Osteocyte (in vitro differentiated cells): ENCODE measurements at regions not wholly inside any gene's neighbourhood (a gene's known extent, or its start where the extent isn't known, plus 50 kb on each side); places are given as distances from the start of the nearest gene placed in this dataset.

Experiments used
- DNase-seq: peaks from one replicate; pipeline ENCODE4 v3.0.0; 2021; ENCODE audit warnings: mixed read lengths; ENCODE audit not compliant: unreplicated experiment; ENCODE audit errors: extremely low spot score
- H3K27ac Mint-ChIP-seq: one replicate; pipeline ENCODE4 v1.8.0; 2021; ENCODE audit warnings: mild to moderate bottlenecking, mixed read lengths; ENCODE audit not compliant: unreplicated experiment
- H3K27me3 Mint-ChIP-seq: one replicate; pipeline ENCODE4 v1.8.0; 2021; ENCODE audit warnings: mixed read lengths; ENCODE audit not compliant: unreplicated experiment
- H3K36me3 Mint-ChIP-seq: one replicate; pipeline ENCODE4 v1.8.0; 2021; ENCODE audit warnings: mixed read lengths; ENCODE audit not compliant: unreplicated experiment
- H3K4me1 Mint-ChIP-seq: one replicate; pipeline ENCODE4 v1.8.0; 2021; ENCODE audit warnings: mixed read lengths; ENCODE audit not compliant: unreplicated experiment
- H3K4me3 Mint-ChIP-seq: one replicate; pipeline ENCODE4 v1.8.0; 2021; ENCODE audit warnings: mild to moderate bottlenecking, moderate library complexity, mixed read lengths; ENCODE audit not compliant: unreplicated experiment
- H3K9me3 Mint-ChIP-seq: one replicate; pipeline ENCODE4 v1.8.0; 2021; ENCODE audit warnings: mixed read lengths; ENCODE audit not compliant: unreplicated experiment
- TF ChIP-seq, protein P1 (sequence below): fragments of 200-600 bp; sonication (generic); IDR thresholded peaks from 2 replicates; pipeline ENCODE4 v1.5.0; 2021; ENCODE audit warnings: antibody characterized with exemption, mild to moderate bottlenecking, moderate library complexity

DNA sequence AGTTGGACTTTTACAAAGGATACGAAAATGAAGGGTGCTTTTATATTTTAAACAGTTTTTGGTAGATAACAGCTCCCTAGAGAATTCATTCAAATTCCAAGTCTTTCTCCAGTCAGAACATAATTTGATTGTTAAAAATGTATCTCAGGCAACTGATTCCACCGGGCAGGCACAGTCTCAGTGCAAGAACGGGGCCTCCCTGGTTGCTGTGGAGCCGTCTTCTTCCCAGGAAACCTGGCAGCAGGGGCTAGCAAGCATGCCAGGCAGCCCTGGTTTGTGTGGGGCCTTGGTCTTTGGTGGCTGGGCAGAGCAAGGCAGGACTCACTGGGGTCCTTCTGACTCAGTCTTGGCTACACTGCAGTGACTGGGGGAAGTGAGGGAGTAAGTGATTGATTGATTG lies 143.5 kb downstream of the NXNL2 start:
- H3K9me3 Mint-ChIP-seq: peaks cover 4% of the 10 kb centered on the region
- H3K4me1 Mint-ChIP-seq: no peaks in the 10 kb centered on the region
- H3K36me3 Mint-ChIP-seq: no peaks in the 10 kb centered on the region
- TF ChIP-seq, protein P1, sequence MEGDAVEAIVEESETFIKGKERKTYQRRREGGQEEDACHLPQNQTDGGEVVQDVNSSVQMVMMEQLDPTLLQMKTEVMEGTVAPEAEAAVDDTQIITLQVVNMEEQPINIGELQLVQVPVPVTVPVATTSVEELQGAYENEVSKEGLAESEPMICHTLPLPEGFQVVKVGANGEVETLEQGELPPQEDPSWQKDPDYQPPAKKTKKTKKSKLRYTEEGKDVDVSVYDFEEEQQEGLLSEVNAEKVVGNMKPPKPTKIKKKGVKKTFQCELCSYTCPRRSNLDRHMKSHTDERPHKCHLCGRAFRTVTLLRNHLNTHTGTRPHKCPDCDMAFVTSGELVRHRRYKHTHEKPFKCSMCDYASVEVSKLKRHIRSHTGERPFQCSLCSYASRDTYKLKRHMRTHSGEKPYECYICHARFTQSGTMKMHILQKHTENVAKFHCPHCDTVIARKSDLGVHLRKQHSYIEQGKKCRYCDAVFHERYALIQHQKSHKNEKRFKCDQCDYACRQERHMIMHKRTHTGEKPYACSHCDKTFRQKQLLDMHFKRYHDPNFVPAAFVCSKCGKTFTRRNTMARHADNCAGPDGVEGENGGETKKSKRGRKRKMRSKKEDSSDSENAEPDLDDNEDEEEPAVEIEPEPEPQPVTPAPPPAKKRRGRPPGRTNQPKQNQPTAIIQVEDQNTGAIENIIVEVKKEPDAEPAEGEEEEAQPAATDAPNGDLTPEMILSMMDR: no peak
- H3K27ac Mint-ChIP-seq: no peak overlapping the region
- peaks cover 3% of the 10 kb centered on the region for H3K27me3 Mint-ChIP-seq
- H3K4me3 Mint-ChIP-seq: no peak overlapping the region
- no peak for DNase-seq

DNA sequence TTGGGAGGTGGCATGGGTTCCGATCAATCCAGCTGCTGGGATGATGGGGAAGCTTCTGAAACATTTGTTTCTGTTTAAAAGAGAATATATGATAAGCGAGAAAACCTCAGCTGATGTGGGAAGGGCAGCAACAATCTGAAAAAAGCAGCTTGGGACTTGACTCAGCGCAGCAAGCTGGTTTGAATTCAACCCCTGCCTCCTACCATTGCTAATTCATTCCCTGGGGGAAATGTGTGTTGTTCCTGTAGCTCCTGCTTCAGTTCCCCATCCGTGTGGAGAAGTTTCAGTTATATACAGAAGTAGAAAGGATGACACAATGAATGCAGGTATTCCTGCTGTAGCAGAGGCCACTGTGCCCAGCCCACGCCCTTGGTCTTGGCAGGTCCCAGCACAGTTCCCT lies 145.1 kb downstream of the NXNL2 start:
- H3K4me1 Mint-ChIP-seq: no peaks in the 10 kb centered on the region
- H3K27me3 Mint-ChIP-seq: peaks cover 3% of the 10 kb centered on the region
- DNase-seq: no peak
- H3K27ac Mint-ChIP-seq: no peak overlapping the region
- H3K9me3 Mint-ChIP-seq: peaks cover 4% of the 10 kb centered on the region
- H3K4me3 Mint-ChIP-seq: no peak overlapping the region
- TF ChIP-seq, protein P1: no peak
- H3K36me3 Mint-ChIP-seq: no peaks in the 10 kb centered on the region

DNA sequence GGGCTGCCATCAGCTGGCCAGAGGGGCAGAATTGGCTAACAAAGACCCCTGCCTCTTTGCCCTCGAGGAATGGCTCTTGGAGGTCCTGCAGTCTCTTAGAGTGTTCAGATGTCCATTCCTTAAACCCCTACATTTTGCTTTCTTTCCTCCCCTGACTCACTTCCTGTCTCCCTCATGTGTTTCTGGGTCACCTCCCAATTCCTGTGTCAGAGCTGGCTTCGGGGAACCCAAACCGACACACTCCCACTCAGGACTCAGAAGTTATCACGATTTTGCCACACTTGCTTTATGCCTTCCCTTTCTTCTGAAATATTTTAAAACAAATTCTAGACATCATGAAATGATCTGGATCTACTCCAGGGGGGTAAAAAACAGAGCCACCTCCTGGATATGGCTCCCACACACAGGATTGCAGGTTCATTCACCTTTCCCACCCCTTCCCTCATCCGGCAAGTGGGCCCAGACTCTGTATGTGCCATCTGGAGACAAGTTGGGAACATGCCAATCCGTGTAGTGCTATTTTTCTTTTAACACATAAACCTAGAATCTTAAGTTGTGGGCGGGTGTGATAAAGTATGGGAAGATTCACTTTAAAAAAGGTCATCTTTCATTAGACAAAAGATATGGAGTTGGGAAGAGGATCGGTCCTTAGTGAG lies 145.7 kb downstream of the NXNL2 start:
- TF ChIP-seq, protein P1: no peak
- no peak overlapping the region for H3K4me3 Mint-ChIP-seq
- peaks cover 3% of the 10 kb centered on the region for H3K27me3 Mint-ChIP-seq
- H3K36me3 Mint-ChIP-seq: no peaks in the 10 kb centered on the region
- H3K4me1 Mint-ChIP-seq: no peaks in the 10 kb centered on the region
- H3K9me3 Mint-ChIP-seq: peaks cover 4% of the 10 kb centered on the region
- H3K27ac Mint-ChIP-seq: no peak overlapping the region
- no peak for DNase-seq

DNA sequence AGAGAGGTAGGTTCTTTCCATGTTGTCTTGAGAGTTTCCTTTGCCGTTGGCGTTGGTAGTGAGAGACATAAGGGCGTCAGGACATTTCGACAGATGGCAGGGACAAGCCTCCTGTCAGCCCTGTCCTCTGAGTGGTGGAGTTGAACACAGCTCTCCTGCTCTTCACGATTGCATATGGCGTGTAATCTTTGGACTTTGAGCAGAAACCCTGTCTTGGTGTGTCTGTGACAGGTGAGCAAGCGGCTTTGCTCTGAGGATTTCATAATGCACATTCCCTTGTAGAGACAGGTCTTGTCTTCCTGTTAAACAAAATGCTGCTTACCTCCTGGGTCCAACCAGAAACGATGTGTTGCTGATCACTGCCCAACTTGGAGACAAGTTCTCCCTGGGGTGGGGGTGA lies 146.5 kb downstream of the NXNL2 start:
- no peaks in the 10 kb centered on the region for H3K36me3 Mint-ChIP-seq
- TF ChIP-seq, protein P1: no peak
- H3K4me1 Mint-ChIP-seq: no peaks in the 10 kb centered on the region
- DNase-seq: peak; percentile 44
- no peak overlapping the region for H3K27ac Mint-ChIP-seq
- no peak overlapping the region for H3K4me3 Mint-ChIP-seq
- peaks cover 3% of the 10 kb centered on the region for H3K27me3 Mint-ChIP-seq
- peaks cover 4% of the 10 kb centered on the region for H3K9me3 Mint-ChIP-seq

DNA sequence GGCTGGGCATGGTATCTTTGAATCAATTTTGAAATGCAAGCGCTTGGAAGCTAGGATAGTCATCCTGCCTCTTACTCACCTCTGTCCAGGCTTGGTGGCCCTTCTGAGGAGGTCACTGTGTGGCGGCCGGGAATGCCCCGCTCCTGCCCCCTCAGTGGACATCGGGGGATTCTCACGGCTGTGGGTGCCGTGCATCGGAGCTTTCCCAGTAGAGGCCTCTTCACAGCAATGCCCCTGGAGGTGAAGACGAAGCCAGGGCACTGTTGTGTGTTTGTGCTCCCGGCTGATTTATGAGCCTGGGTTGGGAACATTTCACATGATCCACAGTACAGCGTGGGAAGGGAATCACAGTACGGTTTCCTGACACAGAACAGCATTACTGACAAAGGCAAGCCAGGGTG lies 147.5 kb downstream of the NXNL2 start:
- H3K27ac Mint-ChIP-seq: no peak overlapping the region
- no peaks in the 10 kb centered on the region for H3K4me1 Mint-ChIP-seq
- H3K4me3 Mint-ChIP-seq: no peak overlapping the region
- DNase-seq: peak; percentile 68
- no peaks in the 10 kb centered on the region for H3K9me3 Mint-ChIP-seq
- no peaks in the 10 kb centered on the region for H3K27me3 Mint-ChIP-seq
- TF ChIP-seq, protein P1: no peak
- H3K36me3 Mint-ChIP-seq: no peaks in the 10 kb centered on the region
